ENCODE measurements at regions not wholly inside any gene's neighbourhood (a gene's known extent, or its start where the extent isn't known, plus 50 kb on each side); places are given as distances from the start of the nearest gene placed in this dataset.
"Not testable (repeated sequence)": the region's sequence is repeated elsewhere in the genome, so short reads cannot be mapped to it uniquely, and the experiment has no call there.

- no peak for DNase-seq
These were observed 105.0 kb upstream of the FOXN3 start for GRCh38 chr14:89521988-89522387.

DNA sequence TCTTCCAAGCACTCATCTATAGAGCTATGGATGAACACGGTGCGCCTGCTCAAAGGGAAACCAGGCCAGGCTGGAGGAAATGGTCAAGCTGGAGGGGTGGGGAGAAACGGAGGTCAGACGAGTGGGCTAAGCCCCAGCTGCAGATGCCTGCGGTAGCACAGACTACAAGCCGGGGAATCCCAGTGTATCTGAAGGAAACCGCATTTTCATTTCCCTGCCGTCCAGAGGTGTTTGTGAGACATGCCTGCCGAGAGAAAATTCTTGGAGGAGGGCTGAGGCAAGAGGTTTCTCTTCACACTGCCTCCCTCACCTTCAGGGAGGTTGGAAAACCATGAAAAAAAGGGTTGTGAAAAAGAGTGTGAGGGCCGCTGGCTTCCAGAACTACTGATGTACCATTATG is 102.0 kb upstream of the FOXN3 start:
- DNase-seq = no peak

- DNase-seq = no peak
These were observed 99.1 kb upstream of the FOXN3 start for GRCh38 chr14:89516173-89516572.

GRCh38 chr14:89514601-89515000 is 97.6 kb upstream of the FOXN3 start:
- DNase-seq = no peak

GRCh38 chr14:89509891-89510290 is 92.9 kb upstream of the FOXN3 start:
- no peak for DNase-seq

DNA sequence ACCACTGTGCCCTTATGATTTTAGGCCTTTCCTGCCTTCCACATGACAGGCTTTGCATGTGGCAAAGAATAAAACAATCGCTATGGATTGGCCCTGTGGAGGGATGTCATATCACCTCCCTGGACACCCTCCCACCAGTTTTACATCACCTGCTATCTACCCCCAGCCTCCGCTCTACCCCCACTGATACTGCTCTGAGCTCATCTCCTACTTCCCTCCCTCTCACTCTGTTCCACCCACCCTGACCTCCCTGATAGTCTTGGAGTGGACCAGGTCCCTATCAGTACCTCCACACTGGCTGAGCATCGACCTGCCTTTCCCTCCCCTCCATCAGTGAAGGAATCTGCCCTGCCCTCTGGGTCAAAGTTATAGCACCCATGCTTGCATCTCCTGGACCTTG is 91.8 kb upstream of the FOXN3 start:
- no peak for DNase-seq

- no peak for DNase-seq
These were observed 91.0 kb upstream of the FOXN3 start for GRCh38 chr14:89507926-89508460.

DNA sequence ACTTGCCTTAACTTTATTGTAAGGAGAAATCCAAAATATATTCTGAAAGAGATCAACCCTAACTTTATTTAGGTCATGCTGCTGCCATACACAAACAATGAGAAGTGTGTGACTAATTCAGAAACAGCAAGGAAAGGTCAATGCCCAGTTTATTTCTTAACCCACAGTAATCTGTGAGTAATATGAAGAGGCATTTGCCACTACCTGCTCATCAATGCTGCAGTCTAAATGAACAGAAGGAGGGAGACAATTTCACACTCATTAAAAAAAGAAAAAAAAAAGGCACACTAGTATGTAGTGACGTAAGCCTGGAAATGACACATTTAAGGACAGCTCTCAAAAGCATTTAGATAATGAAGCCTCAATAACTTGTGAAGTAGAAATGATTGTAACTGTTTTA is 90.5 kb upstream of the FOXN3 start:
- DNase-seq = no peak

DNA sequence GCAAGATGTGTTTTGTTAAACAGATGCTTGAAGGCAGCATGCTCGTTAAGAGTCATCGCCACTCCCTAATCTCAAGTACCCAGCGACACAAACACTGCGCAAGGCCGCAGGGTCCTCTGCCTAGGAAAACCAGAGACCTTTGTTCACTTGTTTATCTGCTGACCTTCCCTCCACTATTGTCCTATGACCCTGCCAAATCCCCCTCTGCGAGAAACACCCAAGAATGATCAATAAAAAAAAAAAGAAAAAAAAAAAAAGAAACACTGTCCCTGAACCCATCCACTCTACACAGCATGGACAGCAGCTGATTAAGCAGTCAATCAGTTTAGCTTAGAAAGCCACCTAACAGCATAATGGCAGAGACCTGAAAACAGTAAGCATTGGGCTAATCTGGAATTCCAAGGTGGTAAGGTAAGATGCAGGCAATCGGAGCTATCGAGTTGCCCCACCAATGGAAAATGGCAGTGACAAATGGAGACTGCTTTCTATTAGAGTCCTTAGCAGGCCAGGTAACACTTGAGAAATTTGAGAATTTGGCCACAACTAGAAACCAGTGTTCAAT is 89.9 kb upstream of the FOXN3 start:
- not testable (repeated sequence) for DNase-seq

DNA sequence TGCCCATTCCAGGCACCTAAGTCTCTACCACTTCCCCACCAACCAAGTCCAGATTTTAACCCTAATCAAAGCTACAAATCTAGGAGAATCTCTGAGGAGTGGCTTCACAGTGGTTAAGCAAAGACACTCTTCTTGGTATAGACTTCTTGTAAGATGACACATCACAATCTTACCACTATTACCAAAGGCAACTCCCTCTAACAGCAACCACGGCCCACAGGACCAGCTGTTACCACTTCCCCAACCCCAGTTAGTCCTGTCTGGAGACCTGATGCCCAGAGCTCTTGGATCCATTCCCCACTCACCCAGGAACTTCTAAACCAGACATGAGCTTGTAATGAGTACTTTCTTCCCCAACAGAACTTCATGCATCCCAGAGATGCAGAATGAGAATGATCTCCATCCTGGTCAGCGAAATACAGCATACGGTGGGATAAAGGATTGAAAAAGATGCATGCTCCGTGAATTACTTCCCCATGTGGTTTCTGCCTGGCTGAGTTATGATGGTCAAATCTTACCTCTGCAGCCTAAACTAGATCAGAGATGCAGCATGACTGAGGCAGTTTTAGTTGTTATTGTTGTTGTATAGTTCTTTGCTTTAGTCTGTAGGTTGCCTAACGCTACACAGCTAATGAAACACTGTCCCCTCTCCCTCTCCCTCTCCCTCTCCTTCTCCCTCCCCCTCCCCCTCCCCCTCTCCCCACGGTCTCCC is 87.7 kb upstream of the FOXN3 start:
- DNase-seq = no peak

GRCh38 chr14:89504091-89504490 is 87.1 kb upstream of the FOXN3 start:
- DNase-seq = no peak

- DNase-seq = no peak
These were observed 86.5 kb upstream of the FOXN3 start for GRCh38 chr14:89503431-89503996.

- no peak for DNase-seq
These were observed 85.9 kb upstream of the FOXN3 start for GRCh38 chr14:89502966-89503365.

DNA sequence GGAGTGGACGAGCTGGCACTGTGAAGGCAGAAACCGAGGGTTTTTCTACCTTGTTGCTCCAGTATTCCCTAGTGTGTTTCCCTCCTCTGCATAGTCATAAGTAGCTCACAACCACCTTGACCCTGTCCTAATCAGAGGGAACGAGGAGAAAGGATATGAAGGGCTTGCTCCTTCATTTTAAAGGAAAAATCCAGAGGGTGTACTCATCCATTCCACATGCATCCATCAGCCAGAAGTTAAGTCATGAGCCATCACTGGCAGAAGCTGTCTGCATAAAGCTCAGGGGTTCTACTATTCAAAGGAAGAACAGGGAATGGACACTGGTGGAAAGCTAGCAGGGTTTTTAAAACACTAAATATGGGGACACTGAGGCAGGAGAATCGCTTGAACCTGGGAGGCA is 84.3 kb upstream of the FOXN3 start:
- DNase-seq = no peak

DNA sequence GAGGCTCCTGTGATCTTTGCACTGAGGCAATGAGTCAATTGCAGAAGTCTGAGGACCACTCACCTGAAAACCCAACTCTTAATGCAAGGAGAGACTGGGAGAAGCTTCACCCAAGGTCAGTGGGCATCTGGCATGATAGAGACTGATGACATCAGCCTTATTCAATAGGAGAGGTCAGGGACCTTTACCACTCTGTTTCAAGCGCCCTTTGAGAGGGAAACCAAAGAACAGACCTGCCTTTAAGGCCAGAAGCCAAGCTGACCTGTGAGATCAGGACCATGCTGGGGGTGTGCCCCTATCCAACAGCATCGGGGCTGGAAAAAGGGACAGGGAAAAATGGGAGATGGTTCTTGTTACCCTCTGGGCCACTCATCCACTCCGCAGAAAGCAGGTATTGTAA is 83.3 kb upstream of the FOXN3 start:
- DNase-seq = no peak

- no peak for DNase-seq
These were observed 81.8 kb upstream of the FOXN3 start for GRCh38 chr14:89498878-89499277.

- DNase-seq = no peak
These were observed 78.7 kb upstream of the FOXN3 start for GRCh38 chr14:89495718-89496117.

DNA sequence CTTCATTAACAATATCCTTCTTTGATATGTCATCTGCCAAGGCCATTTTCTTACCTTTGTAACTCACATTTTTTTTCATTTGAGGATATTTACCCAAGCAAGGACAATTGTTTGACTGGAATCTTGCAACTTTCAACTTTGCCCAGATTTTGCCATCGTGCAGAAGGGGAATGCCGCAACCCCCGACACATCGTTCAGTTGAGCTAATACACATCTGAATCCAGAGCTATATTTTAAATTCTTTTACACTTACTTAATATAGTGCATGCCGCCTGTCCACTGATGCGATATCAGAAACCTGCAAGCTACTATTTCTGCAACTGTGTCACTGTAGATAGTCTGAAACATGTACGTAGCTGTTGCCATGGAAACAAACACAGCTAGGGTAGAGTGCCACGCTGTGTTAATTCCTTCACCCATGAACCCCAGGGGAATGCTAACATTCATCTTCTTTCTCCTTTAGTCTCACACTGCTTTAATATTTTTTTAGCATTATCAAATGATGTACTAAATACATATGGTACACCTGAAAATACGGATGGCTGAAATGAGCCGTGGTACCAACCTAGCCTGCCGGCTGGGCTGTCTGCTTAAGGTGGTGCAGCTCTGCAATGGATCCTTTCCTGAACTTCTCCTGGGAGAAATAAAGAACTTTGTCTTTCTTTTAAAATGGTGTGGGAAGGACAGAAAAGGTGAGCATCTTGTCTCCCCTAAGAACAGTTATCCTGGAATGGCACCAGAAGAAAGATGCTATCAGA is 77.0 kb upstream of the FOXN3 start:
- DNase-seq = no peak

DNA sequence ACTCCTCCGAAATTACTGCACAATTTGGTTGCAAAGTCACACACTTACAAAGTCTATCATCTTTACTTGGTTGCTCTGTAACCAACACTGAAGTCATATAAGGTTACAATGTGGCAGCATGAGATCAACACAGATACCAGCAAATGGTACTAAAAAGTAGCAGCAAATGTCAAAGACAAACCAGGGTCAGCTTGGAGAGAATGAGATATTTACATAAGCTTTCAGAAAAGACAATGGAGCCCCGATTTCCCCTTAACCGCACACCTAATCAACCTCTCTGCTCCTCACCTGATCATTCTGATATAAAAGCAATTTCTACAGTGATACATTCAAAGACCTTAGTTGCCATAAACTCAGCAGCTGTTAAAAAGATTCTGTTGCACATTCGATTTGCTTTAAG is 76.4 kb upstream of the FOXN3 start:
- DNase-seq = no peak

DNA sequence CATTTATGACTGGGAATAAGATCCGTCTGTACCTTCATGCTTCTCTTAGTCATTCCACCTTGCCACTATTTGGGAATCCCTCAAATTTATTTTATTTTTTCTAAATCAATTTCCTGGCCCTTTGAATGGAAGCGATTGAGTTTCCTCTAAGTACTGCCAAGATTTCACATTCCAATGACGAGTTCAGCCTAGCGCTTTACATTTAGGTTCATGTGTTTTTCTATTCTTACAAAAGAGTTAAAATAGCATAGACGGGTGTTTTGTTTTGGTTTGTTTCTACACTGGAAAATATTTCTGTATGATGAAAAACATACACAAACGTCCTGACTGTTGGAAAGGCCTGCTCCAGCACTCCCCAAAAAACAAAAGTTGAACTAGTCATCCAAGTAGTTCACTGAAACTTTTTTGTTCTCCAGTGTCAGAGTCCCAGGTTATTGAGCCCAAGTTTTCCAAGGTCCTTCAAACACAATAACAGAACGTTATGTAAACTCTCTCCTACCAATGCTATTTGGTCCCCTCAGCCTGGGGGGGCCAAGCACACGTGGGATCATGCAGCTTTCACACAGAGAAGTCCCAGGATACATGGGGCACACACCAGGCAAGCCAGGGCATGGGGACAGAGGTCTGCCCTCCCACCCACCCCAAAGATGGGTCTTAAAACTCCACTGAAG is 74.8 kb upstream of the FOXN3 start:
- DNase-seq = no peak

GRCh38 chr14:89490466-89490865 is 73.4 kb upstream of the FOXN3 start:
- DNase-seq = no peak

DNA sequence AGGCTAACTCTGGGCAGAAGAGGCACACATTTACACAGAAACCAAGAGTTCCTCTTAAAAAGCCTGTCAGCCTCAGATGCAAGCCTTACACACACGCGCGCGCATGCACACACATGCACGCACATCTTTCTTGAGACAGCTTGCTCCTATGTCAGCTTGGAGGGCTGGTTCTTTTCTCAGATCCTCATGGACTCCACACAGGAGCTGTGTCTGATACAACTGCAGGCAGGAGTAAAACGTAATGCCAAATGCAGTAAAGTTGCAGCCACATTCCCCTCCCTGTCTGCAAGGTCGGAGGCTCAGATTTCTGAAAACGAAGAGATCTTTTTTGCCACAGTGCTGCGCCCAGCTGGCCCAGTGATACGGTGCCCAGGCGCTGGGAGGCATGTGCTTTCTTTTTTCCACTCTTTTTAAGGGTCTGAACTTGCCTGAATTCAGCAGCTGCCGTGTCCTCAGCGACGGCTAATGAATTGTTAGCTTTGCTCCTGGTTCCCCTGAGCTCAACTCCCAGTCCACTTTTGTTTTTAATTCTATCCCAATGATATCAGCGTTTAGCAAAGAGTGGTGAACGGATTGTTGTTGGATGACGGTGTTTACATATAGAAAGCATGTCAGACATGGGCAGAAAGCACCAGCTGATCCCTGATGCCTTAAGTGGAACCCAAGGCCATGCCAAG is 72.9 kb upstream of the FOXN3 start:
- no peak for DNase-seq

DNA sequence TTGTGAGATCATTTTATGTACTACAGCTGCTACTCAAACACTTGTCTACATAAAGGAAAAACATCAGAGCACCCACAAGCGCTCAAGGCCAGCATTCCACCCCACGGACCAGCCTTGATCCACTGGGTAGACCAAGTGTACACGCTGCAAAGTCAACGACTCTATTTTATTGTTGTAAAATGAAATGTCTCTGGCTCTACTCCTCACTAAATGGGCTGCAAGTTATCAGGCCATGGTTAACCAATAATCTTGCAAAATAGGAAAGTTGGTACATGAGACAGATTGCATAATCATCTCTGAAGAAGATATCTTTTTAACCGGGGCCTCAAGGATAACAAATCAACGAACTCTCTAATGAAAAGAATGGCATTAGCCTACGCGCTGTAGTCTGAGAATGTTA is 69.9 kb upstream of the FOXN3 start:
- no peak for DNase-seq

All from NCI-H82 (cell line).